Myocyte (in vitro differentiated cells): ENCODE measurements at regions not wholly inside any gene's neighbourhood (a gene's known extent, or its start where the extent isn't known, plus 50 kb on each side); places are given as distances from the start of the nearest gene placed in this dataset.
A peak's percentile ranks its signal among the peaks of the same experiment; 100 is the strongest.

Source experiments
- DNase-seq: peaks from one replicate; pipeline ENCODE4 v3.0.0-alpha.2; 2012; ENCODE audit warnings: low read depth

GRCh38 chr1:88454781-88455180 is 229.3 kb upstream of the PKN2 start:
- DNase-seq: no peak

GRCh38 chr1:88455621-88456256 is 228.3 kb upstream of the PKN2 start:
- no peak for DNase-seq

GRCh38 chr1:88457197-88457596 is 226.9 kb upstream of the PKN2 start:
- DNase-seq: no peak

- no peak for DNase-seq
These were observed 223.1 kb upstream of the PKN2 start for GRCh38 chr1:88461007-88461406.

GRCh38 chr1:88462096-88462487 is 222.0 kb upstream of the PKN2 start:
- no peak for DNase-seq

GRCh38 chr1:88462488-88463261 is 221.4 kb upstream of the PKN2 start:
- peak; percentile 30 for DNase-seq

GRCh38 chr1:88463401-88463985 is 220.6 kb upstream of the PKN2 start:
- DNase-seq: no peak

GRCh38 chr1:88466011-88466410 is 218.1 kb upstream of the PKN2 start:
- no peak for DNase-seq

- no peak for DNase-seq
These were observed 217.0 kb upstream of the PKN2 start for GRCh38 chr1:88466899-88467580.

- no peak for DNase-seq
These were observed 211.8 kb upstream of the PKN2 start for GRCh38 chr1:88472298-88472697.

- no peak for DNase-seq
These were observed 211.4 kb upstream of the PKN2 start for GRCh38 chr1:88472714-88473113.

- no peak for DNase-seq
These were observed 209.3 kb upstream of the PKN2 start for GRCh38 chr1:88474555-88475304.

GRCh38 chr1:88484881-88485280 is 199.2 kb upstream of the PKN2 start:
- no peak for DNase-seq

GRCh38 chr1:88488237-88488636 is 195.8 kb upstream of the PKN2 start:
- DNase-seq: no peak

- no peak for DNase-seq
These were observed 193.4 kb upstream of the PKN2 start for GRCh38 chr1:88490676-88491075.

- DNase-seq: no peak
These were observed 184.4 kb upstream of the PKN2 start for GRCh38 chr1:88499671-88500070.

- no peak for DNase-seq
These were observed 181.2 kb upstream of the PKN2 start for GRCh38 chr1:88502886-88503285.

GRCh38 chr1:88503646-88504045 is 180.4 kb upstream of the PKN2 start:
- DNase-seq: no peak

GRCh38 chr1:88504601-88505000 is 179.5 kb upstream of the PKN2 start:
- DNase-seq: no peak

GRCh38 chr1:88509379-88509778 is 174.7 kb upstream of the PKN2 start:
- no peak for DNase-seq

GRCh38 chr1:88514544-88515060 is 169.5 kb upstream of the PKN2 start:
- no peak for DNase-seq
